Activated CD4-positive, alpha-beta T cell treated with anti-CD3 and anti-CD28 coated beads for 24 hours (primary cell): ENCODE measurements at regions not wholly inside any gene's neighbourhood (a gene's known extent, or its start where the extent isn't known, plus 50 kb on each side); places are given as distances from the start of the nearest gene placed in this dataset.
"Not testable (repeated sequence)": the region's sequence is repeated elsewhere in the genome, so short reads cannot be mapped to it uniquely, and the experiment has no call there.

Experiments used
- DNase-seq, 2 donors: peaks; one replicate each; pipeline ENCODE4 v3.0.0-alpha.2; 2020; ENCODE audit warnings: low read depth in 2 of 2

DNA sequence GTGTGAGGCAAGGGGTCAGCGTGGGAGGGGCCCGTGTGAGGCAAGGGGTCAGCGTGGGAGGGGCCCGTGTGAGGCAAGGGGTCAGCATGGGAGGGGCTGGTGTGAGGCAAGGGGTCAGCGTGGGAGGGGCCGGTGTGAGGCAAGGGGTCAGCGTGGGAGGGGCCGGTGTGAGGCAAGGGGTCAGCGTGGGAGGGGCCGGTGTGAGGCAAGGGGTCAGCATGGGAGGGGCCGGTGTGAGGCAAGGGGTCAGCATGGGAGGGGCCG, 119.2 kb downstream of the SEPTIN14 start:
- not testable (repeated sequence) for DNase-seq

DNA sequence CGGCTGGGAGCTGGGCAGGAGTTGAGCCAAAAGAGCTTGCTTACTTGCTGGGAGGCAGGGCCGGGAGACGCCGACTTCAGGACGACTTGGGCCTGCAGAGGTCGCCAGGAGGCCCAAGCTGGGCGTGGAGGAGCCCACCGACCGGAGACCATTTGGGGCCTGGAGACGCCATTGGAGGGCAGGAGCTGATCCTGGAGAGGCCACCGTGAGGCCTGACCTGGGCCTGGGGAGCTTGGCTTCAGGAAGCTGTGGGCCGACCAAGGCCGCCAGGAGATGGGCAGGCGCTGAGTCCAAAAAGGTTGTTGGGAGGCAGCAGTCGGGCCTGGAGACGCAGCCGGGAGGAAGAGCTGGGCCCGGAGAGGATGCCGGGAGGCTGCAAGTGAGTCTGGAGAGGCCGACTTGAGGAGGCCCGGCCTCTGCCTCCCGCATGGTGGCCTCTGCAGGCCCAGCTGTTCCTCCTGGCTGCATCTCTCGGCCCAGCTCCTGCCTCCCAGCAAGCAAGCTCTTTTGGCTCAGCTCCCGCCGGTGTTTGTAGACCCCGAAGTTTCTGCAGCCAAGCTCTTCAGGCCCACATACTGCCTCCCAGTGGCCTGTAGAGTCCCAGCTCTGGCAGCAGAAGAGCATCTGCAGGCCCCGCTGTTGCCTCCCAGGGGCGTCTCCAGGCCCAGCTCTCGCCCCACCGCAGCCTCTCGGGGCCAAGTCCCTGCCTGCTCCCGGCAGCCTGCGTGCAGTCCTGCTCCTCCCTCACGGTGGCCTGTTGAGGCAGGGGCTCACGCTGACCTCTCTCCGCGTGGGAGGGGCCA, 119.7 kb downstream of the SEPTIN14 start:
- not testable (repeated sequence) for DNase-seq

DNA sequence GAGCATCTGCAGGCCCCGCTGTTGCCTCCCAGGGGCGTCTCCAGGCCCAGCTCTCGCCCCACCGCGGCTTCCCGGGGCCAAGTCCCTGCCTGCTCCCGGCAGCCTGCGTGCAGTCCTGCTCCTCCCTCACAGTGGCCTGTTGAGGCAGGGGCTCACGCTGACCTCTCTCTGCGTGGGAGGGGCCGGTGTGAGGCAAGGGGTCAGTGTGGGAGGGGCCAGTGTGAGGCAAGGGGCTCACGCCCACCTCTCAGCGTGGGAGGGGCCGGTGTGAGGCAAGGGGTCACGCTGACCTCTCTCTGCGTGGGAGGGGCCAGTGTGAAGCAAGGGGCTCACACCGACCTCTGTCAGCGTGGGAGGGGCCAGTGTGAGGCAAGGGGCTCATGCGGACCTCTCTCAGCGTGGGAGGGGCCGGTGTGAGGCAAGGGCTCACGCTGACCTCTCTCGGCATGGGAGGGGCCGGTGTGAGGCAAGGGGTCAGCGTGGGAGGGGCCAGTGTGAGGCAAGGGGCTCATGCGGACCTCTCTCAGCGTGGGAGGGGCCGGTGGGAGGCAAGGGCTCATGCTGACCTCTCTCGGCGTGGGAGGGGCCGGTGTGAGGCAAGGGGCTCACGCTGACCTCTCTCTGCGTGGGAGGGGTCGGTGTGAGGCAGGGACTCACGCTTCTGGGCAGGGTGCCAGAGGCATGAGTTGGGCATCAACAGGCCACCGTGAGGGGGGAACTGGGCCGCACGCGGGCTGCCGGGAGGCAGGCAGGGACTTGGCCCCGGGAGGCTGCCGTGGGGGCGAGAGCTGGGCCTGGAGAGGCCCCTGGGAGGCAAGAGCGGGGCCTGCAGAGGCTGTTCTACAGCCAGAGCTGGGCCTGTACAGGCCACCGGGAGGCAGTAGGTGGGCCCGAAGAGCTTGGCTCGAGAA, 120.6 kb downstream of the SEPTIN14 start:
- not testable (repeated sequence) for DNase-seq

DNA sequence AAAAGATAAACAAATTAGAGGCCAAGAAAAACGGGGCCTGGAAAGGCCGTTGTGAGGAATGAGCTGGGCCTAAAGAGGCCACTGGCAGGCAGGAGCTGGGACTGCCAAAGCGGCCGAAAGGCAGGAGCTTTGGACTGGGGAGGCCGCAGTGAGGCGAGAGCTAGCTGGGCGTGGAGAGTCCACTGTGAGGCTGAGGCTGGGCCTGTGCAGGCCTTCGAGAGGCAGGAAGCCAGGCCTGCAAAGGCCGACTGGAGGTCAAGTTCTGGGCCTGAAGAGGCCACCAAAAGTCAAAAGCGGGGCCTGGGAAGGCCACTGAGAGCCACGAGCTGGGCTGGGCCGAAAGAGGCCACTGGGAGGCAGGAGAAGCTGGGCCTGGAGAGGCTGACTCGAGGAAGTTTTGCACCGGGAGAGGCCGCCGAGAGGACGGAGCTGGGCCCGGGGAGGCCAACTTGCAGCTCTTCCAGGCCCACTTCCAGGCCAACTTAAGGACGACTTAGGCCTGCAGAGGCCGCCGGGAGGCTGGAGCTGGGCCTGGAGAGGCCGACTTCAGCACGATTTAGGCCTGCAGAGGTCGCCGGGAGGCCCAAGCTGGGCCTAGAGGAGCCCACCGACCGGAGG, 121.8 kb downstream of the SEPTIN14 start:
- not testable (repeated sequence) for DNase-seq

DNA sequence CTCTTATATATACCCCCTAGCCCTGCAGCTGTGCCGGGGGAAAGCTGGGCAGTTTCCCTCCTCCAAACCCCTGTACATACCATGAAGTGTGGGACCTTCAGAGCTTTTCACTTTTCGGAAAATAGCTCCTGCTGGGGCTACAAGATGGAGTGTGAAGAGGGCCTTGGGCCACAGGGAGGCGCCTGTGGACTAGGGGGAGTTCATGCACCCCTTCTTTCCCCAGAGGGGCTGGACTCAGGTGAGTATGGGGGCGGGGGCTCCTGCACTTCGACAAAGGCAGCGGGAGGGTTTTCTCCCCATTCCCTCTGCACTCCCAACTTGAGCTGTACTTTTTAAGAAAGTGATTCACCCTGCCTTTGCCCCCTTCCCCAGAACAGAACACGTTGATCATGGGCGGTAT, 122.5 kb downstream of the SEPTIN14 start:
- DNase-seq, result not testable (repeated sequence)

DNA sequence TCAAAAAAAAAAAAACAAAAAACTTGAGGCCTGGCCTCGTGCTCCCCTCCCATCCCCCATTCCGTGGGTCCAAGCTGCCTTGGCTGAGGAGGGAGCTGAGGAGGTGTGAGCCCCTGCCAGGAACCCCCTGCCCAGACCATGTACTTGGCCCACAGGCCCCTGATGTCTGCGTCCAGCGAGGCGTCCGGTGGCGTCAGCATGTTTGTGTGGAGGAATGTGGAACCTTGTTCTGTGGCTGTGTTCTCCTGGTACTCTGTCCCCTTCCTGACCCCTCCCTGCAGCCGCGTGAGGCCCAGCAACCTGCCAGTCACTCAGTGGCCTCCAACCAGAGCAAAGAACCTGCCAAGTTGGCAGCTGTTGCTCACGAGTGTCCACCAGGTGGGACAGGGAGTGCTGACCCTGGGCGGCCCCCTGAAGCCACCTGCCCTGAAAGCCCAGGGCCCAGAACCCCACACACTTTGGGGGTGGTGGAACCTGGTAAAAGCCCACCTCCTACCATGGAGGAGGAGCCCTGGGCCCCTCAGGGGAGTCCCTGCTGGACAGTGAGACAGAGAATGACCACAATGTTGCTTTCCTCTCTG, 125.8 kb downstream of the SEPTIN14 start:
- DNase-seq, result not testable (repeated sequence)

DNA sequence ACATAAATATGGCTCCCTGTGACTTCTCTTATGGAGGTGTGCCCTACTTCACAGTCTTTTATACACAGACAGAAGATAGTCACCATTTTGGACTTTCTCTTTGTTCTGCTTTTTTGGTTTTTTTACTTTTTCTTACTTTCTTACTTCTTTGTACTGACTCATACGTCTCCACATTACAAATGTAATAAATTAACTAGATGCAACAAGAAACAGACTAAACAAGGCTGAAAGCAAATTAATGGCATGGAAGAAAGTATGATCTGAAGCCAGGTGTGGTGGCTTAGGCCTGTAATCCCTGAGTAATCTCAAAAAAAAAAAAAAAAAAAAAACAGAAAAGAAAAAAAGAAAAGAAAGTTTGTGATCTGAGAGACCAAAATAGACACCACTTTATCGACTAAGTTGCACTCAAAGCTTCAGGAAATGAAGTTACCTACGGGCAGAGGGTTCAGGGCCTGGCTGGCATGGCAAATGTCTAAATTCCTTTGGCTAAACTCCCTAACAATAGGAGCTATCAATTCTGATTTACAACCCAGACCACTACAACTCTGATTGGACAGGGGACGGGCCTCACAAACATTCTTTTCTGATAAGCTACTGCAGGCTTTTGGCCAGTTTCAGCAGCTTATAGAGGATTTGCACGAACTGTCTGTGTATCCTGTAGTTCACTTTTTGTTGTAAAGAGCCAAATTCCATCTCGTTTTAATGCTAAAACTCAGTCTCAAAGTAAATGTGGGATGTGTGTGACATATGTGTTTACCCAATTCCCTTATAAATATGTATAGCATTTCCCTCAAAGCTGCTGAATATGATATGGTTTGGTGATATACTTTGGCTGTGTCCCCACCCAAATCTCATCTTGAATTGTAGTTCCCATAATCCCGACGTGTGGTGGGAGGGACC, 129.1 kb downstream of the SEPTIN14 start:
- DNase-seq, result no peak

DNA sequence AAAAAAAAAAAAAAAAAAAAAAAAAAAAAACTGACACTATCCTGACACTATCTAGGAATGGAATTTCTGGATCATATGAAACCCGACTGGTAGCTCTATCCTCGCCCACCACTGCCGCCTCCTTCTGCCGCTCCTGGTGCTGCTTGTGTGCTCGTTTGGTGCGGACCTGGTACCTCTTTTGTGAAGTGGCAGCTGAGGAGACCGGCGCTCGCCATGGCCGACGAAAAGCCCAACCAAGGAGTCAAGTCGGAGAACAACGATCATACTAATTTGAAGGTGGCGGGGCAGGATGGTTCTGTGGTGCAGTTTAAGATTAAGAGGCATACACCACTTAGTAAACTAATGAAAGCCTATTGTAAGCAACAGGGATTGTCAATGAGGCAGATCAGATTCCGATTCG, 130.6 kb downstream of the SEPTIN14 start:
- no peak for DNase-seq

DNA sequence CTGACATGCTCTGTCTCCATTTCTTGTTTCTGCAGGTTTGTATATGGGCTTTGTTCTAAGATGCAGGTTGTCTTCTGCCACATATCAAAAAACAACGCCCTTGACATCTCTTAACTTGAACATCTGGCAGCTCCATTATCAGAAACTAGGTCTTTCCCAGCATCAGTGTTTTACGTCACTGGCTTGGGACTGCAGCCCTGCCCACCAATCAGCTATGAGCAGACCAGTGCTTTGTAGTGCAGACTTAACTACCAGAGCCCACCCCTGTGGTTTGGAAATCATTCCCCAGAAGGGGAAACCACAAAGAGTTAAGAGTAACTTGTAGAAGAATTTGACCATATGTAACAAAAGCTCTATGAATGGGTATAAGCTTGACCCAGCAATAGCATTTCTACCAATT, 132.4 kb downstream of the SEPTIN14 start:
- DNase-seq, result no peak

DNA sequence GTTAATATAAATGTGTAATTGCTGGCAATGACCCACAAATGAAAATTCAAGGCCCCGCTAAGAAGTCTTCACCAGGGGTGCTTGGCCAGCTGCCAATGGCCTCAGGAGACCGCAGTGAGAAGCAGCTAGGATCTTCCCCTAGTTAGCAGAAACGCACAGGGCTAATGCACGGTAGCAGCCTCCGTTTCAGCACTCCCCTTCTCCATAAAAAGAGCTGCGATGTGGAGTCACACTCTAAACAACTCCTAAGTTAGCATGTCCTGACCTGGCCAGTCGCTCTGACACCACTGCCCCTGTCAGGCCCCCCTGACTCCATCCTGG, 139.0 kb downstream of the SEPTIN14 start:
- DNase-seq, result no peak

DNA sequence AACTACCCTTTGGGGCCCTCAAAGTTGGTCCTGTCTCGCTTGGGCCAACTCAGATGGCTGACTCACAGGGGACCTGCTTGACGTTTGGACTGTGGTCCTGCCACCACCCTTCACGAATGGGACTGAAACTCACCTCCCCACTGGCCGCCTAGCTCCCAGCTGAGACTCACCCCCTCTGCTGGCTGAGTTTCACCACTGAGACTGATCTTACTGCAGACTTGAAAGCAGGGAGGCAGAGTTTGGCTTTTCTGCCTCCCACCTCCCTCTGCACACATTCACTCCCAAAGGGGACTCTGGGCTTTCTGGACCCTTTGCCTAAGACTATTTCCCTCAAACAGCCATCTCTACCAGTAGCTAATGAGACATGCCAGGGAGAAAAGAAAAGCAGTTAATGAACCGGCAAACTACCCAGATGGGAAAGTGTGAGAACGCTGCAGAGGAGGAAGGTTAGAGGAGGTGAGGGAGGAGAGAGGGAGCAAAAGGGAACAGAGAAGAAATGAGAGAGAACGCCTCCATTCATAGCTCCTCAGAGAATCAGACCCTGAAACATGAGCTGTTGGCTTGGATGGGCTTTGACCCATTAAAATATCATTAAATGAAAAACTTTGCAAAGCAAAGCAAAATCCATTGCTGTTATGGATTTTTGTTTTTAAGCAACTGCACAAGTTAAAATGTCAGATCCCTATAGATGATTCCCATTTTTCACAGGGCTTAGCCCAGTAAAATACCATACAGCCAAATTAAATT, 139.5 kb downstream of the SEPTIN14 start:
- DNase-seq, result not testable (repeated sequence)

DNA sequence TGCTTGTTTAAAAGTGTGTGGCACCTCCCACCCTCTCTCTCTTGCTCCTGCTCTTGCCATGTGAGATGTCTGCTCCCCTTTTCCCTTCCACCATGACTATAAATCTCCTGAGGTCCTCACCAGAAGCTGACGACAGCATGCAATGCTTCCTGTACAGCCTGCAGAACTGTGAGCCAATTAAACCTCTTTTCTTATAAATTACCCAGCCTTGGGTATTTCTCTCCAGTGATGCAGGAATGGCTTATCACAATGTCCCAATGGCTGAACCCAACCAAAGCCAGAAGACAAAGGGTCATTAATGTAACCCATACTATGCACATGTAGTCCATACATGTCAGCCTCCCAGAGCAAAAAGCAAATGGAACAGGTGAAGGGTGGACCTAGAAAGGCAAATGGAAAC, 141.5 kb downstream of the SEPTIN14 start:
- DNase-seq, result not testable (repeated sequence)

DNA sequence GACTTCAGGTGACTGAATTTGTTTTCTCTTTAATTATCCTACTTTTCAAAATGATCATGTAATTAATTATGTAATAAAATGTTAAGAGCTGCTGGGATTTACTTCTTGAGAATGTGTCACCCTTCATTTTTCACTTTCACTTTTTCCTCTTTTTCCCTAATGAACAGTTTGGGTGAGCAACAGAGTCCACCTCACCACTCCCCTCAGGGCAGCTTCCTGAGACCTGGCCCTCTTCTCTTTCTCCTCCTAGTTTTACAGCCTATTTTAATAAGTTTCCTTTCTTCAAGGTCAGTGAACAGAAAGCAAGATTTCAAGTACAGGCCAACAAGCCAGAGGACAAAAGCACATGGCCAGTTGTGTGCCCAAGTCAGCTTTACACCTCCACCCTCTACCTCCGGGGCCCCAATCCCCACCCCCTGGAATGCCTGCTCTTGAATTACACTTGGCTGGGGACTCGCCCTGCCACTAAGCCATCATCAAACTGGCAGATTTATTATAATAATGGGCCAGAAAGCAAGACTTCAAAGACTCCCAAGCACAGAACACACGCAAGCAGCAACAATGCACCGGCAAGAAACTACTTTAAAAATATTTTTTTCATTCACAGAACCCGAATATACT, 143.1 kb upstream of the VOPP1 start:
- not testable (repeated sequence) for DNase-seq

DNA sequence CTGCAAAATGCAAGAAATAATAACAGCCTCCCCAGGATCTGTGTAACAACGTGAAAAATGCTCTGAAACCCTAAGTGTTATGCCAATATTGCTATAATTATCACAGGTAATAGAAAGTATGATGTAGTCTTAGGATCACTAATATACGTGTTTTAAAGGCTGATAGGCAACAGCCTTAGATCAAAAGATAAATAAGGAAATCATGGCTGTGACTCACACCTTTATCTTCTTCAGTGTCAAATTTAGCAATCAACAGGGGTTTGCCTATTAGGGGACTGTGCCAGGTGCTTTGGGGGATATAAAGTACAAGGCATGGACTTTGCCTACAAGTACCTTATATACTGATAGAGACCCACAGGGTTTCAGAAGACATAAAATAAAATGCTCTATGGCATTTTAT, 142.1 kb upstream of the VOPP1 start:
- DNase-seq, result not testable (repeated sequence)

DNA sequence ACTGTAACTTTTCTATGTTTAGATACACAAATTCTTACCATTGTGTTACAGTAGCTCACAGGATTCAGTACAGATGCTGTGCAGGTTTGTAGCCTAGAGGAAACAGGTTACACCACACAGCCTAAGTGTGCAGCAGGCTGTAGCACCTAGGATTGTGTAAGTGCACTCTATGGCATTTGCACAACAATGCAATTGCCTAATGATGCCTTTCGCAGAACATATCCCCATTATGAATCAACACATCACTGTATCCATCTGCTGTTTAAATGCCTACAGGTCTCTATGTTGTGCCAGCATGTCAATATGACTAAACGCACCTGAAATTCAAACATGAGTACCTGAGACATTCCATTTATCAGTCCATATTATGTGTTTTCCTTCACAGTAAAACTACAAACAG, 138.0 kb upstream of the VOPP1 start:
- DNase-seq, result not testable (repeated sequence)

DNA sequence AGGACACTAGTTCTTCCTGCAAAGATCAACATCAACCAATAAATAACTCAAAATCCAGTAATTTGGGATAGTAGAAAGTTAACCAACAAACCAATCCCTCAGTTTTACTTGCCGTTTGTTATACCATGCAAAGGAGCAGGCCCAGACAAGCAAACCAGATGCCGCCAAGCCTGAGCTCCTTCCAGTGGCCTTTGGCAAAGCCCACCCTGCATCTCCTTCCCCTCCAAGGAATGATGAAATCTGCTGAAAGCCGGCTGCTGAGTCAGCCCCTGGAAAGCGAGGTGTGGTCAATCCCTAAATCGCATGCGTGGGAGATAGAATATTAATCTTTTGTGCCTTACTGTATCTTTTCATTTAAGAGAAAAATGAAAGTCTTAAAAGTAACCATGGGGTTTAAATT, 135.7 kb upstream of the VOPP1 start:
- not testable (repeated sequence) for DNase-seq

DNA sequence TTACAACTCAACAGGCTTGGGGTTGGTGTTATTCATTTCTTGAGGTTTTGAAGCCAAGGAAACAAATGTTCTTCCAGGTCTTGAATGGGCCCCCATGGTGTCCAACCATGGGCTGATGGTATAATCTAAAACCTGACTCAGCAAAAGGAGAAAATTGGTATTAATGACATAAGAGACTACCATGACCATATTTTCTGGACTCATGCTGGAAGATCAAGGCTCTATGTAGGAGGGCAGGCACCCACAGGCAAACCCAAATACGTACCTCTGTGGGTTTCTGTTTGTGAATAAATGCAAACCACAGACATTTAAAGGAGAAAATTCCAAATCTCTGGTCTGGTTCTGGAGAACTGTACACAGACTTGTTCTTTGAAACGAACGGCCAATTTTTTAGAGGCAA, 135.1 kb upstream of the VOPP1 start:
- not testable (repeated sequence) for DNase-seq

DNA sequence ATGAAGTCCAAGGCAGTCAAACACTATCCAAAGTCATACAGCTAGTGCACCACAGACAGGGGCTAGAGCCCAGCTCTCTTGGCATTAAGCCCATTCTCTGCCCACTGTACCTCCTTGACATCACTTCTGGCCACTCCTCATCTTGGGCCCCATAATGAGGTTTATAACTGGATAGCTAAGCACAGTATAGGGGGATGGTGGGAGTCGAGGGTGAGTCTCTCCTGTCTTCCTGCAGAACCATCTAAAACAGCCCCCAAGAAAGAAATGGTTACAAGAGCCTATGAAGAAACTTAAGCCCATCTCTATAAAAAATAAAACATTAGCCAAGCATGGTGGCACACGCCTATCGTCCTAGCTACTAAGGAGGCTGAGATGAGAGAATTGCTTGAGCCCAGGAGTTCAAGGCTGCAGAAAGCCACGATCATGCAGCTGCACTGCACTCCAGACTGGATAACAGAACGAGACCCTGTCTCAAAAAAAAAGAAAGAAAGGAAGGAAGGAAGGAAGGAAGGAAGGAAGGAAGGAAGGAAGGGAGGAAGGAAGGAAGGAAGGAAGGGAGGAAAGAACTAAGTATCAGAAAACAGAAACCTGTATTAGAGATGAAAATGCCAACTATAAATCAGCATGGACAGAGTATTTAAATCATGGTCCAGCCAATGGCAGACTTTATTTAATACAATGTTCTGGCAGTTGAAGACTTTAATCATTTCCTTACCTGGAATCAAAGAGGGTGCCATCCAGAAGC, 134.3 kb upstream of the VOPP1 start:
- DNase-seq, result not testable (repeated sequence)

DNA sequence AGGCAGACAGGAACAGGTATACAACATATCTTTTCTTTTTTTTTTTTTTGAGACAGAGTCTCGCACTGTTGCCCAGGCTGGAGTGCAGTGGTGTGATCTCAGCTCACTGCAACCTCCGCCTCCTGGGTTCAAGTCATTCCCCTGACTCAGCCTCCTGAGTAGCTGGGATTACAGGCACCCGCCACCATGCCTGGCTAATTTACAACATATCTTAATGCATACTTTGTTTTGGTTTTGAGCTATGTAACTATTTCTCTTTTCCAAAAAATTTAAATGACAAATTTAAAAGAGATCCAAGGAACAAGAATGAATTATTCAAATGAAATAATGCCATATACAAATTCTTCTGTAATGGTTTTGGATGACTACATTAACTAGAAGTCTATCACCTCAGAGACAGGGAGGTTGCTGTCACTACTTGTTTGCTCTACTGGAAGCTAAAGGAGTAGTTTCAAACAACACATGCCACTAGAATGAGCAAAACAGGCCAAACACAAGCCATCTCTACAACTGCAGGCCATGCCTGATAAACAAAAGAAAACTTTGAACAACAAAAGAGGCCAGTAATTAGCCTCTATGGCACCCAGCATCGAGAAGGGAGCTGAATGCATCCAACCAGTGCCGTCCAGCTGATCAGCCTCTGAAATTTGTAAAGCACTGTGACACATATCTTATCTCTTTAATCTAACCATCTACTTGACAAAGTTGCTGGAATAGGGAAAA, 133.6 kb upstream of the VOPP1 start:
- DNase-seq, result not testable (repeated sequence)
